ENCODE measurements at regions not wholly inside any gene's neighbourhood (a gene's known extent, or its start where the extent isn't known, plus 50 kb on each side); places are given as distances from the start of the nearest gene placed in this dataset.

- Histone ChIP-seq H3K4me3 (no peak overlapping the region), H3K4me1 (replicated peaks; ENCODE audit: insufficient read depth) (no peaks in the 10 kb centered on the region), H3K27ac (no peak overlapping the region), H3K9me3 (ENCODE audit: insufficient read depth, low read depth) (no peaks in the 10 kb centered on the region), H3K27me3 (ENCODE audit: insufficient read depth, low read depth) (no peaks in the 10 kb centered on the region), H3K79me2 (ENCODE audit: low read depth) (no peaks in the 10 kb centered on the region), H3K36me3 (ENCODE audit: low read depth) (no peaks in the 10 kb centered on the region), H4K20me1 (ENCODE audit: insufficient read depth) (no peaks in the 10 kb centered on the region), H3K9me2 (ENCODE audit: insufficient read depth) (no peaks in the 10 kb centered on the region), H2AFZ (peak overlapping the region; percentile 9; the same call in 1 of the 2 replicates), H3F3A (ENCODE audit: insufficient read depth, low read depth) (no peaks in the 10 kb centered on the region), H3K4me2 (no peak overlapping the region)
- intact Hi-C loops (cut with micrococcal nuclease; ENCODE audit: unreplicated experiment) = no loop called here
- CTCF ChIA-PET = no interaction called here
- BruUV-seq (replicated peaks) = no TSS peak
- no peak for DNase-seq
- POLR2A ChIA-PET (ENCODE audit: unreplicated experiment) = no interaction called here
- no peak for TF ChIP-seq EZH2 (IDR thresholded peaks at IDR 0.05; ENCODE audit: low read depth)
- no peak for TF ChIP-seq CTCF (conservative IDR thresholded peaks at IDR 0.05)
Observed at GRCh38 chr11:105202422-105202821, 62.9 kb upstream of the CARD18 start.

GRCh38 chr11:105201166-105201565 is 61.6 kb upstream of the CARD18 start:
- H4K20me1 ChIP-seq (ENCODE audit: insufficient read depth) = no peaks in the 10 kb centered on the region
- H3K4me1 ChIP-seq (replicated peaks; ENCODE audit: insufficient read depth) = no peaks in the 10 kb centered on the region
- no peaks in the 10 kb centered on the region for H3K9me3 ChIP-seq (ENCODE audit: insufficient read depth, low read depth)
- H3K9me2 ChIP-seq (ENCODE audit: insufficient read depth) = no peaks in the 10 kb centered on the region
- ChIA-PET POLR2A (ENCODE audit: unreplicated experiment) (no interaction called here), CTCF (interaction anchor here (0.5 kb wide), 1 partner anchor 1597 kb away, joined by 3 read pairs; no protein-coding TSS in a partner anchor)
- H3K27me3 ChIP-seq (ENCODE audit: insufficient read depth, low read depth) = no peaks in the 10 kb centered on the region
- H2AFZ ChIP-seq = no peak overlapping the region
- H3F3A ChIP-seq (ENCODE audit: insufficient read depth, low read depth) = no peaks in the 10 kb centered on the region
- DNase-seq = no peak
- H3K27ac ChIP-seq = no peak overlapping the region
- intact Hi-C loops (cut with micrococcal nuclease; ENCODE audit: unreplicated experiment) = no loop called here
- H3K36me3 ChIP-seq (ENCODE audit: low read depth) = no peaks in the 10 kb centered on the region
- H3K4me2 ChIP-seq = no peak overlapping the region
- H3K79me2 ChIP-seq (ENCODE audit: low read depth) = no peaks in the 10 kb centered on the region
- TF ChIP-seq EZH2 (IDR thresholded peaks at IDR 0.05; ENCODE audit: low read depth) (no peak), CTCF (conservative IDR thresholded peaks at IDR 0.05) (no peak)
- no peak overlapping the region for H3K4me3 ChIP-seq
- BruUV-seq (replicated peaks) = no TSS peak

GRCh38 chr11:105197071-105197815 is 57.7 kb upstream of the CARD18 start:
- Histone ChIP-seq H3K79me2 (ENCODE audit: low read depth) (no peaks in the 10 kb centered on the region), H3K4me3 (no peak overlapping the region), H4K20me1 (ENCODE audit: insufficient read depth) (no peaks in the 10 kb centered on the region), H3K27ac (no peak overlapping the region), H3K4me1 (replicated peaks; ENCODE audit: insufficient read depth) (no peaks in the 10 kb centered on the region), H3K27me3 (ENCODE audit: insufficient read depth, low read depth) (no peaks in the 10 kb centered on the region), H3K9me2 (ENCODE audit: insufficient read depth) (0 out of 2 replicates have a peak, but pooled peaks cover 5% of the 10 kb centered on the region), H3K9me3 (ENCODE audit: insufficient read depth, low read depth) (no peaks in the 10 kb centered on the region), H3K4me2 (no peak overlapping the region), H3F3A (ENCODE audit: insufficient read depth, low read depth) (no peaks in the 10 kb centered on the region), H3K36me3 (ENCODE audit: low read depth) (no peaks in the 10 kb centered on the region), H2AFZ (no peak overlapping the region)
- intact Hi-C loops (cut with micrococcal nuclease; ENCODE audit: unreplicated experiment) = no loop called here
- DNase-seq = no peak
- BruUV-seq (replicated peaks) = no TSS peak
- ChIA-PET POLR2A (ENCODE audit: unreplicated experiment) (no interaction called here), CTCF (no interaction called here)
- no peak for TF ChIP-seq EZH2 (IDR thresholded peaks at IDR 0.05; ENCODE audit: low read depth)
- TF ChIP-seq CTCF (conservative IDR thresholded peaks at IDR 0.05) = no peak

Measured in PC-9 (cell line).